GM21381 (cell line): ENCODE measurements at regions not wholly inside any gene's neighbourhood (a gene's known extent, or its start where the extent isn't known, plus 50 kb on each side); places are given as distances from the start of the nearest gene placed in this dataset.
"Not testable (repeated sequence)": the region's sequence is repeated elsewhere in the genome, so short reads cannot be mapped to it uniquely, and the experiment has no call there.

Source experiments
- ATAC-seq: cut with Tn5 transposase; IDR thresholded peaks from one replicate; pipeline ENCODE4 v1.9.1; 2021; ENCODE audit warnings: mild to moderate bottlenecking, moderate library complexity; ENCODE audit not compliant: unreplicated experiment

DNA sequence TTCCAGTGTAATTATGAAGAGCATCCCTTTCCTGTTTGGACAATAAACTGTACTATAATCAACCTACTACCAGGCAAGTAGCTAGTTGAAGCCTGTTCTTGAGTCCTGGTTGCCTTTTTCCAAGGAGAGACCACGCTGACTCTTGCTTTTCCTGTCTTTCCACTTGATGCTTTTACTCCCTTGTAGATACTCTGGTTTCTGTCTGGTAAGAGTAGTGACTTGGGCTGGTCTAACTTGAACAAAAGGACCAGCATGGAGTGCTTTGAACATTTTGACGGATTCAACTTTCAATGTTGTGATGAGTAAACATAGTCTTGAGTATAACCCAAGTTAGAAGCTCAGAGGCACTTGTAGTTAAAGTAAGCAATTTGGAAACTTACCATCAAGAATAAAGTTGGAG, 464.3 kb downstream of the GADD45G start:
- no peak for ATAC-seq

DNA sequence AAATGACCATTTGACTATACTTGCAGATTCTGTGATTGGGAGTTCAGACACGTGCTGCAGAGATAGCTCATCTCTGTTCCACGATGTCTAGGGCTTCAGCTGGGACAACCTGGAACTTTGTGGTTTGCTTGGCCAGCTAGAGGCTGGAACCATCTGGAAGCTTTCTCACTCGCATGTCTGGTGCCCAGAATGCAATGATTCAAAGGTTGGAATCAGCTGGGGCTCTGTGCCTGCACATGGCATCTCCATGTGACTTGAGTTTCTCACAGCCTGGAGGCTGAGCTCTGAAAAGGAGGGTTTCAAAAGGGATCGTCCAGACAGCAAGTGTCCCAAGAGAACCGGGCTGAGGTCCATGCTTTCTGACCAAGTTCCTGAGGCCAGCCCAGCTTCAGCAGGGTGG, 465.2 kb downstream of the GADD45G start:
- no peak for ATAC-seq

GRCh38 chr9:90070469-90070868, 465.7 kb downstream of the GADD45G start:
- no peak for ATAC-seq

GRCh38 chr9:90070931-90071660, 466.3 kb downstream of the GADD45G start:
- no peak for ATAC-seq

DNA sequence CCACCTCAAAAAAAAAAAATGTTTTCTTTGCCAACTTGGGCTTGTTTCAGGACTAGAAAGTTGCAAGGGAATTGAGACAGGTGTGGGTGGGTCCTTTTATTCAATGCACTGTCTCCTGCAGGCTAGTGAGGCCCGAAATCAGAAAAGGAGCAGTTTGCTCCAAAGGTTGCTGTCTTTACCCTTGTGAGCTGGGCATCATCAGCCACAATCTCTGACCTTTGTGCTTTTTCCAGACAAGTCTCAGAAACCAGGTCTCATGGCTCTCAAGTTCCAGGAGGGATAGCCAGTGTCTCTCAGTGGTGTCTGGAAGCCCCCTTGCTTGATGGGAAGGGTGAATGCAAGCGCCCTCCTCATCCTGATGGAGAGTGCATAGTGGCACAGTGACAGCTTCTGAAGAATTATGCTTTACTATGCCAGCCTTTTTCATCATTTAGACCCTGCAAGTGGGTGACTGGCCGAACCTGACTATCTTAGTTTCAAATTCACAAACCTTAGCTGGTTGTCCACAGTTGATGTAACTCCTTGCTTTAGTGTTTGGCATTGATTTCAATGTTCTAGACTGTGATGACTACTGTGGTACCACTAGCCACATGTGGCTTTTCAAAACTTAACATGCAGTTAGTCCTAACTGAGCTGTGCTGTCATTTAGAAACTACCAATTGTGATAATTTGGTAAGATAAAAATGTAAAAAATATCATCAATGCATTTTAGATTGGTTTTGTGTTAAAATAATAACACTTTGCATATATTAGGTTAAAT, 468.6 kb downstream of the GADD45G start:
- no peak for ATAC-seq

- no peak for ATAC-seq
Measured at GRCh38 chr9:90074316-90074962, 469.6 kb downstream of the GADD45G start.

- not testable (repeated sequence) for ATAC-seq
Measured at GRCh38 chr9:90077598-90077997, 472.8 kb downstream of the GADD45G start.

DNA sequence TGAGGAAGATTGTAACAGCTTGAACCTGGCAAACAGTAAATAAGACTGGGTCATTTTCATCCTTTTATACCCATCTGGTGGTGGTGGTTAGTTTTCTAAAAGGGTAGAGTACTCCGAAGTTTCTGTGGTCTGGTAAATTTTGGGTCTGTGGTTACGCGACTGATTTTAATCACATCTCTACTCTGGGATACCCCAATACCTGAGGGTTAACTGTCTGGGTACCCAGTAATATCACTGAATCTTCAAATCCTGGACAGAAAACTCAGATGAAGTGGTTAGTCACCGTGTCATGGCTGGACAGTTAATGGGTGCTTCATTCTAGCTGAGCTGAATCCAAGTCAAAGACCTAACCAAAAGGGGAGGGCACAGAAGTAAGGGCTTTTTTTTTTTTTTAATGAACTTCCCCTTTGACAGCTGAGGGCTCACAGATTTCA, 474.2 kb downstream of the GADD45G start:
- ATAC-seq: no peak

DNA sequence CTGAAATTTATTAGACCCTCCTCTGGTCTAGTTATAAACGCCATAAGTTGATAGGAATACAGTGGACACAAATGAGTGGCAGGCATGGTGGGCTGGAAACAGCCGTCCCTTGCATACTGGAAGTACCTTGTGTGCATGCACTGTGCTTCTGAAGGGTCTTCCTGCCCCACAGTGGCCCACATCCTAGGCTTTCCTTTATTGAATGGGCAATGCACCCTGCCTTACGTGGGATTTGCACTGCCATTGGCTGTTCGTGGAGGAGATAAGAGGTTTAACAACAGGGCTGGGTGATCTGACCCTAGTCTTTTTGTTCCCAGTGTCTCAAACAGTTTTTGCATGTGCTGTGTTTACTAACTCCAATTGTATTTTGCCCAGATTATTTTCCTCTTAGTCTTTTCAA, 480.8 kb downstream of the GADD45G start:
- ATAC-seq: no peak

GRCh38 chr9:90086101-90086511, 481.3 kb downstream of the GADD45G start:
- ATAC-seq: no peak

DNA sequence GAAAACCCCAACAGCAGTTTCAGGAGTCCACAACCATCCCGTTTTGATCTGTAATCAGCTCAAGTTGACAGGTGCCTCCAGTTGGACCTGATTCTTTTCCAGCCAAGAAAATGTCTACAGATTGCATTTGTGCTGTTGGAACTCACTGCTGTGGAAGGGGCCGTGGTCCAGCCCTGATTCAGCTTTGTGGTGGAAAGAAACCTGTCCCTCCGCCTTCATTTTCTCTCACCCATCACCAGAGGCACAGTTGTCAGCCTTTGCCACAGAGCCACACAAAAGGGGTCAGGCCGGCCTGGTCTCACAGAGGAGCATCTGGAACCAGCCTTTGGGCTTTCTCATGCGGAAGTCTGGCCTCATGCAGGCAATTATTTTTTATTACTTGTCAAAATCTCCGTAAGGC, 483.6 kb downstream of the GADD45G start:
- ATAC-seq: no peak

DNA sequence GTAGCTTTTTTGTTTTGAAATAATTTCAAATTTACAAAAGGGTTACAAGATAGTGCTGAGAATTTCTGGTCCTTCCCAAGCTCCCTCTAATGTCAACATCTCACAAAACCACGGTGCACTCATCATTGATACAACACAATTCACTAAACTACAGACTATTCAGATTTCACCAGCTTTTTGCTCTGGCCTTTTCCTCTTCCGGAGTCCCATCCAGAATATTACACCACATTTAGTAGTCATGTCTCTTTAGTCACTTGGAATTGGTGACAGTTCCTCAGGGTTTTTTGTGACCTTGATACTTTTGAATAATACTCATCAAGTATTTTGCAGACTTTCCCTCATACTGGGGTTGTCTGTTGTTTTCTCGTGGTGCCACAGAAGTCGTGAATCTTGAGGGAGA, 484.0 kb downstream of the GADD45G start:
- no peak for ATAC-seq

GRCh38 chr9:90090997-90091396, 486.2 kb downstream of the GADD45G start:
- ATAC-seq: no peak

DNA sequence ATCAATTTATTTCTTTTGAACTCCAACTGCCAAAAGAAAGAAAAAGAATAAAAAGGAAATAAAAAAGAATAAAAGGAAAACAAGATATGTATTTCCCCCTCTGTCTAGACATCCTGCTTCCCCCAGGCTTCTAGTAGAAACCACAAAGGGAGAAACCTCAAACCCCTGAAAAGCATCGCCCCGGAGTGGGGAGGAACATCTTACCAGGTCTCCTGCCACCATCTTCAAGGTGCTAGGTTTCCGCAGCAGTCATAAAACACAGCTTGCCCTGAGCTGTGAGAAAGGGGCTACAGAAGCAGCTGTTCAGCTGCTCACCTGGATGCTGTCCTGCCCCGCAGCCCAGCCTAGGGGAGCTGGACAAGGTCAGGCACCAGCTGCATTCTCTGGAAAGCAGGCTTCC, 487.7 kb downstream of the GADD45G start:
- no peak for ATAC-seq

GRCh38 chr9:90095682-90096081, 490.9 kb downstream of the GADD45G start:
- no peak for ATAC-seq

GRCh38 chr9:90097237-90097636, 492.4 kb downstream of the GADD45G start:
- no peak for ATAC-seq

- ATAC-seq: no peak
Measured at GRCh38 chr9:90098408-90098807, 493.6 kb downstream of the GADD45G start.

DNA sequence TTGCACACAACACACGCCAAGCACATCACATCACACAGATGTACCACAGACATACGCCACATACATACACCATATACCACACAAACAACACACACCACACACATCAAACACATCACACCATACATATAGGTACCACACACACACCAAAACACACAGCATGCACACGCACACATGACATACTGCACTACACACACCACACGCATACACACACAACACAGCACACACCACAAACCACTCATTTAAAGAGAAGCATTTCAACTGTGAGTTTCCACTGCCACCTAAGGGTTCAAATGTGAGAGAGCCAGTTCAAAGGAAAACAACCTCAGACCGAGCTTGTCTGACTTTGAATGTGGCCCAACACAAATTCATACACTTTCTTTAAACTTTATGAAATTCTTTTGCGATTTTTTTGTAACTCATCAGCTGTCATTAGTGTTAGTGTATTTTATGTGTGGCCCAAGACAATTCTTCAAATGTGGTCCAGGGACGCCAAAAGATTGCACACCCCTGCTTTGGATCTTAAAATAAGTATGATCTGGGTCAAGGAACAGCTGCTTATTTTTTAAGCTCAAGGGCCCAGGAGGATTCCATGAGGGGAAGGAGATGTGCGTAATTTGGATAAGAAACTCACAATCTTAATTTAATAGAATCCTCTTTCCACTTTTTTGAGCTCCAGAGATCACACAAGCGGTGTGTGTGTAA, 494.6 kb downstream of the GADD45G start:
- no peak for ATAC-seq

DNA sequence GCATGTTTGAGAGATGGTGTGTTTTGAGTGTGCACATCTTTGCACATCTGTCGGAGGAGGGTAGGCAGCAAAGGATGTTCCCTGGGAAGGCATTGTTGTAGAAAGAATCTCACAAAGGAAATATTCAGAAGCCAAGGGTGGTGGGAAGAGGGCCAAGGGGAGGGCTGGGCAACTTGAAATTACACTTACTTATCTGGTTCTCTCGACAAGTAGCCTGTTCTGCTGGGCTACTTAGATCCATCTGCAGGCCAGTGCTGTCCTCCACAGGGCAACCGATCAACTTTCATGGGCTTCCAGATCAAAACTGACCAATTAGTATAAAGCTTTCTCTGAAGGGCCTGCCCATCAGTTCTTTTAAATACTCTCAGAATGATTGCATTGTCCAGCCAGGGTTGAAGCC, 495.2 kb downstream of the GADD45G start:
- ATAC-seq: no peak

GRCh38 chr9:90102292-90102901, 497.6 kb downstream of the GADD45G start:
- peak; percentile 99 for ATAC-seq

- no peak for ATAC-seq
Measured at GRCh38 chr9:90103771-90104170, 499.0 kb downstream of the GADD45G start.
